ENCODE measurements at regions not wholly inside any gene's neighbourhood (a gene's known extent, or its start where the extent isn't known, plus 50 kb on each side); places are given as distances from the start of the nearest gene placed in this dataset.

DNA sequence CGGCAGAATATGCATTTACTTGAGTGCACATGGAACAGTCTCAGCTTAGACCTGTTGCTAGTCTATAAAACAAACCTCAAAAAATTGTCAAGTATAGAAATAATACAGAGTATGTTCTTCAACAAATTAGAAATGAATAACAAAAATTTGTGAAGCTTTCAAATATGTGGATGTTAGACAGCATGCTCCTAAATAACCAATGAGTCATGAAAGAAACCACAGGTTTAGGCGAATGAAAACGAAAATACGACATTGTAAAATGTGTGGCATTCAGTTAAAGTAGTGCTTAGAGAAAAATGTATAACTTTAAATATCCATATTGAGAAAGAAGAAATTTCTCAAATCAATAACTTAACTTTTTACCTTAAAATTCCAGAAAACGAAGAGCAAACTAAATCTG lies 760.0 kb upstream of the SORCS1 start:
- no peaks in the 10 kb centered on the region for H3K4me1 ChIP-seq
- H3K4me3 ChIP-seq = no peak overlapping the region
- TF ChIP-seq, protein P1, sequence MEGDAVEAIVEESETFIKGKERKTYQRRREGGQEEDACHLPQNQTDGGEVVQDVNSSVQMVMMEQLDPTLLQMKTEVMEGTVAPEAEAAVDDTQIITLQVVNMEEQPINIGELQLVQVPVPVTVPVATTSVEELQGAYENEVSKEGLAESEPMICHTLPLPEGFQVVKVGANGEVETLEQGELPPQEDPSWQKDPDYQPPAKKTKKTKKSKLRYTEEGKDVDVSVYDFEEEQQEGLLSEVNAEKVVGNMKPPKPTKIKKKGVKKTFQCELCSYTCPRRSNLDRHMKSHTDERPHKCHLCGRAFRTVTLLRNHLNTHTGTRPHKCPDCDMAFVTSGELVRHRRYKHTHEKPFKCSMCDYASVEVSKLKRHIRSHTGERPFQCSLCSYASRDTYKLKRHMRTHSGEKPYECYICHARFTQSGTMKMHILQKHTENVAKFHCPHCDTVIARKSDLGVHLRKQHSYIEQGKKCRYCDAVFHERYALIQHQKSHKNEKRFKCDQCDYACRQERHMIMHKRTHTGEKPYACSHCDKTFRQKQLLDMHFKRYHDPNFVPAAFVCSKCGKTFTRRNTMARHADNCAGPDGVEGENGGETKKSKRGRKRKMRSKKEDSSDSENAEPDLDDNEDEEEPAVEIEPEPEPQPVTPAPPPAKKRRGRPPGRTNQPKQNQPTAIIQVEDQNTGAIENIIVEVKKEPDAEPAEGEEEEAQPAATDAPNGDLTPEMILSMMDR (IDR thresholded peaks at IDR 0.05) = no peak
- no peak overlapping the region for H3K27ac ChIP-seq
- H3K9ac ChIP-seq (ENCODE audit: low read depth in 2 of 2, low read length in 2 of 2) = no peak overlapping the region
- intact Hi-C loops (cut with DNase I) = no loop called here
- no peaks in the 10 kb centered on the region for H3K9me3 ChIP-seq
- no peak for DNase-seq
- no peaks in the 10 kb centered on the region for H3K36me3 ChIP-seq
- H3K27me3 ChIP-seq = no peaks in the 10 kb centered on the region

DNA sequence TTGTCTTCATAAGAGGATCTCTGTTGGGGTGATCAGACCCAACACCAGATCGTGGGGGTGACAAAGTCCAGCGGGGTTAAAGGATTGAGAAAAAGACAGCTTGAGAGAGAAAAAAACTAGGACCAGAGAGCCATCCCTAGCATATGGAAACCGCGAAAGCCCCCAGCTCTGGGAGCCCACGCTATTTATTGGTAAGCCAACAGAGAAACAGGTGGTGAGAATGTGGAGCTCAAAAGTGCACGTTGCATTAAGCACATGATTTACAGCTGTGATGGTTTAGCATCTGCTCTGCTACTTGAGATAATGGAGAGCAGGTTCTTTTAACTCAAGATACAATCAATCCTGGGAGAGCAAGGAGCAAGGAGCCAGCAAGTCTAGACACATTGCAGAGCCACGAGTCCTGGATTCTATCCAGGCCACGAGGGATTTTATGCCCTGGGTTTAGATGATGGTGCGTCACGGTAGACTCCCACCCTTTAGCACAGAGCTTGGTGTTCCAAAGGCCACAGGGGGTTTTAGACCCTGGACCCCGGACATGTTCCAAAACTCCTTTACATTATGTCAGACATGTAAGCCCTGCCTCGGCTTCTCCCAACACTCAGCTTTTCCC lies 755.2 kb upstream of the SORCS1 start:
- H3K27me3 ChIP-seq = no peaks in the 10 kb centered on the region
- intact Hi-C loops (cut with DNase I) = no loop called here
- H3K4me1 ChIP-seq = no peaks in the 10 kb centered on the region
- H3K27ac ChIP-seq = no peak overlapping the region
- no peak overlapping the region for H3K9ac ChIP-seq (ENCODE audit: low read depth in 2 of 2, low read length in 2 of 2)
- no peak overlapping the region for H3K4me3 ChIP-seq
- no peaks in the 10 kb centered on the region for H3K36me3 ChIP-seq
- no peaks in the 10 kb centered on the region for H3K9me3 ChIP-seq
- TF ChIP-seq, protein P1 (IDR thresholded peaks at IDR 0.05) = no peak
- DNase-seq = no peak

DNA sequence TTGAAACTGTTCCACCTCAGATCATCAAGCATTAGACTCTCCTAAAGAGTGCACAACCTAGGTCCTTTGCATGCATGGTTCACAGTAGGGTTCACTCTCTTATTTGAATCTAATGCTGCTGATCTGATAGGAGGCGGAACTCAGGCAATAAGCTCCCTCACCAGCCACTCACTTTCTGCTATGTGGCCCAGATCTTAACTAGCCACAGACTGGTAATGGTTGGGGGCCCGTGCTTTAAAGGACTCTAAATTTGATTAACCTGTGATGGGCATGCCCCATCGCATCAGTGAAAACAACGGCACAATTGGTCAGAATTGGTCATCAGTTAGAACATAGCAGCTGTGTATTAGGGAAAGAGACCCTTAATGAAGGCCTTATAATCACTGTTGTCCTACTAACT lies 753.7 kb upstream of the SORCS1 start:
- no peak overlapping the region for H3K9ac ChIP-seq (ENCODE audit: low read depth in 2 of 2, low read length in 2 of 2)
- no peaks in the 10 kb centered on the region for H3K9me3 ChIP-seq
- H3K27ac ChIP-seq = no peak overlapping the region
- H3K4me1 ChIP-seq = no peaks in the 10 kb centered on the region
- H3K27me3 ChIP-seq = peaks cover 10% of the 10 kb centered on the region
- H3K4me3 ChIP-seq = no peak overlapping the region
- H3K36me3 ChIP-seq = no peaks in the 10 kb centered on the region
- TF ChIP-seq, protein P1 (IDR thresholded peaks at IDR 0.05) = no peak
- DNase-seq = no peak
- intact Hi-C loops (cut with DNase I) = no loop called here

DNA sequence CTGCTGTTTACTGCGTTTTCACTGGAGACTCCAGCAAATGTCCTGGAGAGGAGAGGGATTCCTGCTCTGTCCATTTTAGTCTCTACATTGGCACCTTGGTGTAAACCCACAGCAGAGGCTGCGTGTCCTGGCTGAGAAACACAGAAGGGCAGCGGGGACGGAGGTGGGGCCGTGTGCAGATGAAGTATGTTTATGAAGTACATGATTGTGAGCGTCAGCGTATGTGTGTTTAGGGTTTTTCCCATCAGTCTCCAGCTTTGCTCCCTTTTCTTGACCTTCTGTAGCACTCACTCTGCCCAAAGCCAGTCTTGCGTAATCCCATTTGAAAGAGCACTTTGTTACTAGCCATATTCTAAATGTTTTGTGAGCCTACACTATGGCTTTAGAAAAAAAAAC lies 750.7 kb upstream of the SORCS1 start:
- DNase-seq = no peak
- Histone ChIP-seq H3K9me3 (no peaks in the 10 kb centered on the region), H3K9ac (ENCODE audit: low read depth in 2 of 2, low read length in 2 of 2) (no peak overlapping the region), H3K4me3 (peak overlapping the region; percentile 24), H3K27me3 (peaks cover 10% of the 10 kb centered on the region), H3K4me1 (no peaks in the 10 kb centered on the region), H3K36me3 (no peaks in the 10 kb centered on the region), H3K27ac (no peak overlapping the region)
- intact Hi-C loops (cut with DNase I) = no loop called here
- TF ChIP-seq, protein P1 (IDR thresholded peaks at IDR 0.05) = no peak

DNA sequence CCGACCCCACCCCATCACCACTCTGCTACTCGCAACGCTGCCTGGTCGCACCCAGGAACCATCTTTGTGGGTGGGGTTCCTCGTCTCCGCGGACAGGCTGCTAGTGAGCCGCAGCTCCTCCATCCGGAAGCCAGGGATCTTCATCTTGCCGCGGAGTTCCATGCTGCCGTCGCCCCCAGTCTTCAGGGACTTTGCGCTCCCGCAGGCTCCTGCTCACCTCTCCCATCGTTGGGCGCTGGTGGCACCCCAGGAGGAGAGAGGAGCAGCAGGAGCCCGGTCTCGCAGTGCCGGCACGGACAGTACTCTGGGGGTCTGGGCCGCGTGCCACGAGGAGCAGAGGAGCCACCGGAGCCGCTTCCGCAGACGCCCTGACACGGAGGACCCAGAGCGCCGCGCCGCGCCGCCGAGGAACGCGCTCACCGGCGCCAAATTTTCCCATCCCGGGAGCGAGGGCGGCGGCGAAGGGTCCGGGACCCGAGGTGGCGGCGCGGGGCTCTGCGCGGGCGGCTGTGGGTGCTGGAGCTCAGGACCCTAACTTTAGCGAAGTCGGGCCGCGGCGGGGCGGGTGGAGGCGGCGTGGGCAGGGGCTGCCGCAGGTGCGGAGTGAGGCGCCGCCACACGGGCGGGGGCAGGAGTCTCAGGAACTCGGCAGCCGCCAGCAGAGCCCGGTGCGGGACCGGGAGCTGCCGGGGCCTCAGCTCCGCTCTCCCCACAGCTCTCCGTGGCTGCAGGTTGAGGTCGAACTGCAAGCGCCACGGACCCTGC lies 750.1 kb upstream of the SORCS1 start:
- DNase-seq = peak; percentile 18
- no peak overlapping the region for H3K27ac ChIP-seq

More for the DNA sequence above, 750.1 kb upstream of the SORCS1 start:
- Histone ChIP-seq H3K4me3 (peak overlapping the region; percentile 24), H3K9me3 (no peaks in the 10 kb centered on the region), H3K4me1 (no peaks in the 10 kb centered on the region), H3K36me3 (no peaks in the 10 kb centered on the region), H3K27me3 (peaks cover 10% of the 10 kb centered on the region), H3K9ac (ENCODE audit: low read depth in 2 of 2, low read length in 2 of 2) (no peak overlapping the region)
- TF ChIP-seq, protein P1 (IDR thresholded peaks at IDR 0.05) = no peak
- intact Hi-C loops (cut with DNase I) = no loop called here

Measured in colonic mucosa (tissue), 4 donors.